Esophagus squamous epithelium (tissue), 4 donors: ENCODE measurements at regions not wholly inside any gene's neighbourhood (a gene's known extent, or its start where the extent isn't known, plus 50 kb on each side); places are given as distances from the start of the nearest gene placed in this dataset.

ENCODE experiments used
- POLR2A ChIP-seq, 4 donors: fragments of 450-650 bp; IDR thresholded peaks; one replicate each; pipeline ENCODE4 v1.6.1; 2017; ENCODE audit warnings: antibody characterized with exemption in 4 of 4, mild to moderate bottlenecking in 4 of 4, moderate library complexity in 3 of 4
- TF ChIP-seq, protein P1 (sequence below), 6 experiments: fragments of 450-650 bp in 4 of 6; fragments of 200-600 bp in 2 of 6; sonication (generic) in 2 of 6; IDR thresholded peaks; one replicate each; pipeline ENCODE4 v1.5.1; 2016 to 2019; ENCODE audit warnings: antibody characterized with exemption in 6 of 6, mild to moderate bottlenecking in 4 of 6, moderate library complexity in 4 of 6

DNA sequence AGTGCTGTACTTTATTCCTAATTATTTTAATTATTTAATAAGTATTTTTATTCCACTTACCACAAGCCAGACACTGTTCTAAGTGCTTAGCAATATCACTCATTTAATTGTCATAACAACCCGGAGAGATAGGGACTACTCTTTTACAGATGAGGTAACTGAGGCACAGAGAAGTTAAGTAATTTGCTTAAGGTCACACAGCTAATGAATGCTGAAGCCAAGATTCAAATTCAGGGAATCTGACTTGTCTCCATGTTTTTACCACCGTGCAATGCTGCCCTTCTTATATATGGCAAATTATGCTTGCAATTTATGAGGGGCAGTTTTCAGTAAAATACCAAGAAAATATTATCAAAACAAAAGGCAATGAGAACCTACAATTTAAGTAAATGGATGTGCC, 168.4 kb upstream of the KIF2A start:
- TF ChIP-seq, protein P1, sequence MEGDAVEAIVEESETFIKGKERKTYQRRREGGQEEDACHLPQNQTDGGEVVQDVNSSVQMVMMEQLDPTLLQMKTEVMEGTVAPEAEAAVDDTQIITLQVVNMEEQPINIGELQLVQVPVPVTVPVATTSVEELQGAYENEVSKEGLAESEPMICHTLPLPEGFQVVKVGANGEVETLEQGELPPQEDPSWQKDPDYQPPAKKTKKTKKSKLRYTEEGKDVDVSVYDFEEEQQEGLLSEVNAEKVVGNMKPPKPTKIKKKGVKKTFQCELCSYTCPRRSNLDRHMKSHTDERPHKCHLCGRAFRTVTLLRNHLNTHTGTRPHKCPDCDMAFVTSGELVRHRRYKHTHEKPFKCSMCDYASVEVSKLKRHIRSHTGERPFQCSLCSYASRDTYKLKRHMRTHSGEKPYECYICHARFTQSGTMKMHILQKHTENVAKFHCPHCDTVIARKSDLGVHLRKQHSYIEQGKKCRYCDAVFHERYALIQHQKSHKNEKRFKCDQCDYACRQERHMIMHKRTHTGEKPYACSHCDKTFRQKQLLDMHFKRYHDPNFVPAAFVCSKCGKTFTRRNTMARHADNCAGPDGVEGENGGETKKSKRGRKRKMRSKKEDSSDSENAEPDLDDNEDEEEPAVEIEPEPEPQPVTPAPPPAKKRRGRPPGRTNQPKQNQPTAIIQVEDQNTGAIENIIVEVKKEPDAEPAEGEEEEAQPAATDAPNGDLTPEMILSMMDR (IDR thresholded peaks at IDR 0.05), result no peak
- TF ChIP-seq POLR2A (IDR thresholded peaks at IDR 0.05), result no peak
